ENCODE measurements at regions not wholly inside any gene's neighbourhood (a gene's known extent, or its start where the extent isn't known, plus 50 kb on each side); places are given as distances from the start of the nearest gene placed in this dataset.

DNA sequence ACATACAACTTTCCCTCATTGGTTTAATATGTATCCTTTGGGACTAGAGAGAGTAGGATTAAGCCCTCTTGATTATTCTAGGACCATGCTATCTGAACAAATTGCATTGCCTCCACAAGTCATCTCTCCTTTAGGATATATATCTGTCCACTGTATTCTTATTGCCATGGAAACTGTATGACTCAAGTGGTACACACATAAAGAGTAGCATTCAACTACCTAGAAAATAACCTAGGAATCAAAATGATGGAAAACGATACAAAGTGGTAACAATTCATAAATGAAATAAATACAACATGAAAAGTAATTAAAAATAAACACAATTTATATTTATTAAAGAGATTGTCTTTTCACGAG lies 212.1 kb upstream of the P2RY1 start:
- H3K4me3 Mint-ChIP-seq (ENCODE audit: unreplicated experiment) = no peak overlapping the region
- no peaks in the 10 kb centered on the region for H3K36me3 Mint-ChIP-seq (ENCODE audit: unreplicated experiment)
- H3K27me3 Mint-ChIP-seq (ENCODE audit: unreplicated experiment) = no peaks in the 10 kb centered on the region
- peaks cover 13% of the 10 kb centered on the region for H3K4me1 Mint-ChIP-seq (ENCODE audit: low read depth, unreplicated experiment)
- no peak overlapping the region for H3K27ac Mint-ChIP-seq (ENCODE audit: unreplicated experiment)
- DNase-seq = no peak
- TF ChIP-seq, protein P1, sequence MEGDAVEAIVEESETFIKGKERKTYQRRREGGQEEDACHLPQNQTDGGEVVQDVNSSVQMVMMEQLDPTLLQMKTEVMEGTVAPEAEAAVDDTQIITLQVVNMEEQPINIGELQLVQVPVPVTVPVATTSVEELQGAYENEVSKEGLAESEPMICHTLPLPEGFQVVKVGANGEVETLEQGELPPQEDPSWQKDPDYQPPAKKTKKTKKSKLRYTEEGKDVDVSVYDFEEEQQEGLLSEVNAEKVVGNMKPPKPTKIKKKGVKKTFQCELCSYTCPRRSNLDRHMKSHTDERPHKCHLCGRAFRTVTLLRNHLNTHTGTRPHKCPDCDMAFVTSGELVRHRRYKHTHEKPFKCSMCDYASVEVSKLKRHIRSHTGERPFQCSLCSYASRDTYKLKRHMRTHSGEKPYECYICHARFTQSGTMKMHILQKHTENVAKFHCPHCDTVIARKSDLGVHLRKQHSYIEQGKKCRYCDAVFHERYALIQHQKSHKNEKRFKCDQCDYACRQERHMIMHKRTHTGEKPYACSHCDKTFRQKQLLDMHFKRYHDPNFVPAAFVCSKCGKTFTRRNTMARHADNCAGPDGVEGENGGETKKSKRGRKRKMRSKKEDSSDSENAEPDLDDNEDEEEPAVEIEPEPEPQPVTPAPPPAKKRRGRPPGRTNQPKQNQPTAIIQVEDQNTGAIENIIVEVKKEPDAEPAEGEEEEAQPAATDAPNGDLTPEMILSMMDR (IDR thresholded peaks at IDR 0.05; ENCODE audit: partially characterized antibody, unreplicated experiment) = no peak
- peaks cover 1% of the 10 kb centered on the region for H3K9me3 Mint-ChIP-seq (ENCODE audit: unreplicated experiment)

DNA sequence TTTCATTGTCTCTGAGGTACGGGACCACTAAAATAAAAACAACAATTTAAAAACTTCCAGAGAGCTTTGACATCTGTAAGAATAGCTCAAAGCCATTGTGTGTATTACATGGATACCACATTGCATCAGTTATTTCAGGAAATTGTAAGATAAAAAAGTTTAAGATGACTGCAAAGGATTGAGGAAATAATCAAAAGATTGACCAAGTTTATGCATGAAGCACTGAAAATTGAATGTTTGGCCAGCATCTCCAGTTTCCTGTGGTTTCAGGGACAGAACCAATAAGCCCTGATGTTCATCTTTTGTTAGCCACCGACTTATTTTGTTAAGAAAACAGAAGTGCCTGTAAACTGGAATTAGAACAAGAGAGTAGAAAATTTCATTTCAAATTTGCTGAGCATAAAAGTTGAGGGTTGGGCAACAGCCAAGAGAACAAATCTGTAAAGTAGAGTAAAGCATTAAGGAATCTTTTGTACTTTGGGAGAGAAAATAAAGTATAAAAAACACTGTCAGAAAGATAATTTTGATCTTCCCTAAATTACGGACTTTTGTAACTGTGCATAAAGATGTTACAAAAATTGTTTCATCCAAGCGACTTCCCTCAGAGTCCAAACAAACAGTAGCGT lies 211.5 kb upstream of the P2RY1 start:
- Mint-ChIP-seq H3K4me1 (ENCODE audit: low read depth, unreplicated experiment) (peaks cover 13% of the 10 kb centered on the region), H3K4me3 (ENCODE audit: unreplicated experiment) (no peak overlapping the region), H3K36me3 (ENCODE audit: unreplicated experiment) (no peaks in the 10 kb centered on the region), H3K27ac (ENCODE audit: unreplicated experiment) (no peak overlapping the region), H3K27me3 (ENCODE audit: unreplicated experiment) (no peaks in the 10 kb centered on the region), H3K9me3 (ENCODE audit: unreplicated experiment) (peaks cover 1% of the 10 kb centered on the region)
- no peak for DNase-seq
- TF ChIP-seq, protein P1 (IDR thresholded peaks at IDR 0.05; ENCODE audit: partially characterized antibody, unreplicated experiment) = no peak

DNA sequence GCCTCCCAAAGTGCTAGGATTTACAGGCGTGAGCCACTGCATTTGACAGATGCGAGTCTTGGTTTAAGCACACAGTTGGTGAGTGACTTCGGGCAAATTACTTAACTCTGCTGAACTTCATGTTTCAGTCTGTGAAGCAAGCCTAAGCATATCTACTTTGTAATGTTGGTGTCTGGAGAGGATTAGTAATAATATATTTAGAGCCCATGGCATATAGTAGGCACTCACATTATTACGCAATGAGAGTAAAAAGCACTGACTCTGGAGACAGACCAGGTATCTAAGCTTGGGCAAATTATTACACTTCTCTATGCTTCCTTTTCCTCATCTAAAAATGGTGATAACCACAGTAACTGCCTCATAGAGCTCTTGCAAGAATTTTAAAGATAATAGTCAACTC lies 208.7 kb upstream of the P2RY1 start:
- no peaks in the 10 kb centered on the region for H3K36me3 Mint-ChIP-seq (ENCODE audit: unreplicated experiment)
- H3K4me1 Mint-ChIP-seq (ENCODE audit: low read depth, unreplicated experiment) = peaks cover 4% of the 10 kb centered on the region
- H3K4me3 Mint-ChIP-seq (ENCODE audit: unreplicated experiment) = no peak overlapping the region
- no peak for DNase-seq
- no peak overlapping the region for H3K27ac Mint-ChIP-seq (ENCODE audit: unreplicated experiment)
- no peaks in the 10 kb centered on the region for H3K27me3 Mint-ChIP-seq (ENCODE audit: unreplicated experiment)
- TF ChIP-seq, protein P1 (IDR thresholded peaks at IDR 0.05; ENCODE audit: partially characterized antibody, unreplicated experiment) = no peak
- peaks cover 5% of the 10 kb centered on the region for H3K9me3 Mint-ChIP-seq (ENCODE audit: unreplicated experiment)

DNA sequence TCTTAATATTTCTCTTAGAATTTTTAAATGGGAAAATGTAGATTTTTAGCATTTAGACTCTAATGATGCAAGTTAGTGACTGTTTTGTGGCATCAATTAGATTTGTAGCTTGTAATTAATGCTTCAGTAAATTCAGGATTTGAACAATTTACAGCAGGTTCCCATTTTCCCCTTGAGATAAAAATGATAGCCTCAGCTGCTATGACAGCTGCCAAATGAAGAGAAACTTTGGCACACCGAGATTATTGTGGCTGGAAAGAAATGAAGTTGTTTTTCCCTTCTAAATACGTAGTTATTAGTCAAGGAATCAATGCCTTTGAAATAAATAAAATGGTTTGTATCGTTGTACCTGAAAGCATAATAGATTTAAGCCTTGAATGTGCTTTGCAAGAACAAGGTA lies 206.4 kb upstream of the P2RY1 start:
- TF ChIP-seq, protein P1 (IDR thresholded peaks at IDR 0.05; ENCODE audit: partially characterized antibody, unreplicated experiment) = no peak
- DNase-seq = no peak
- Mint-ChIP-seq H3K36me3 (ENCODE audit: unreplicated experiment) (no peaks in the 10 kb centered on the region), H3K4me1 (ENCODE audit: low read depth, unreplicated experiment) (no peaks in the 10 kb centered on the region), H3K27me3 (ENCODE audit: unreplicated experiment) (no peaks in the 10 kb centered on the region), H3K9me3 (ENCODE audit: unreplicated experiment) (peaks cover 5% of the 10 kb centered on the region), H3K4me3 (ENCODE audit: unreplicated experiment) (no peak overlapping the region), H3K27ac (ENCODE audit: unreplicated experiment) (no peak overlapping the region)

DNA sequence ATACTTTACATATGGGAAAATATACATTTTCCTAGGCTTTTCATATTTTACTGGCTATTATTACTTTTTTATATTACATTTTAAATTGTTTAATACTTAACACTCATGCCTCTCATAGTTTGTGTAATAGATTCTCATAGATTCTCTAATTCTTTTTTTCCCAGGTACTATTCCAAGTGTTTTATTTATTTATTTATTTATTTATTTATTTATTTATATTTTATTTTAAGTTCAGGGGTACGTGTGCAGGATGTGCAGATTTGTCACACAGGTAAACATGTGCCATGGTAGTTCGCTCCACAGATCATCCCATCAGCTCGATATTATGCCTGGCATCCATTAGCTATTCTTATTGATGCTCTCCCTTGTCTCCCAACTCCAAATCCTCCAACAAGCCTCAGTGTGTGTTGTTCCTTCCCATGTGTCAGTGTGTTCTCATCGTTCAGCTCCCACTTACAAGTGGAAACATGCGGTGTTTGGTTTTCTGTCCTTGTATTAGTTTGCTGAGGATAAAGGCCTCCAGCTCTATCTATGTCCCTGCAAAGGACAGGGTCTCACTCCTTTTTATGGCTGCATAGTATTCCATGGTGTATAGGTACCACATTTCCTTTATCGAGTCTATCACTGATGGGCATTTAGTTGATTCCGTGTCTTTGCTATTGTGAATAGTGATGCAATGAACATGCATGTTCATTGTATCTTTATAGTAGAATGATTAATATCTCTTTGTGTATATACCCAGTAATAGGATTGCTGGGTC lies 205.4 kb upstream of the P2RY1 start:
- H3K27me3 Mint-ChIP-seq (ENCODE audit: unreplicated experiment) = no peaks in the 10 kb centered on the region
- no peak for DNase-seq
- no peaks in the 10 kb centered on the region for H3K36me3 Mint-ChIP-seq (ENCODE audit: unreplicated experiment)
- H3K4me3 Mint-ChIP-seq (ENCODE audit: unreplicated experiment) = no peak overlapping the region
- H3K4me1 Mint-ChIP-seq (ENCODE audit: low read depth, unreplicated experiment) = no peaks in the 10 kb centered on the region
- TF ChIP-seq, protein P1 (IDR thresholded peaks at IDR 0.05; ENCODE audit: partially characterized antibody, unreplicated experiment) = no peak
- H3K27ac Mint-ChIP-seq (ENCODE audit: unreplicated experiment) = no peak overlapping the region
- H3K9me3 Mint-ChIP-seq (ENCODE audit: unreplicated experiment) = peaks cover 5% of the 10 kb centered on the region

Data from glutamatergic neuron (in vitro differentiated cells).